ENCODE measurements at regions not wholly inside any gene's neighbourhood (a gene's known extent, or its start where the extent isn't known, plus 50 kb on each side); places are given as distances from the start of the nearest gene placed in this dataset.

DNA sequence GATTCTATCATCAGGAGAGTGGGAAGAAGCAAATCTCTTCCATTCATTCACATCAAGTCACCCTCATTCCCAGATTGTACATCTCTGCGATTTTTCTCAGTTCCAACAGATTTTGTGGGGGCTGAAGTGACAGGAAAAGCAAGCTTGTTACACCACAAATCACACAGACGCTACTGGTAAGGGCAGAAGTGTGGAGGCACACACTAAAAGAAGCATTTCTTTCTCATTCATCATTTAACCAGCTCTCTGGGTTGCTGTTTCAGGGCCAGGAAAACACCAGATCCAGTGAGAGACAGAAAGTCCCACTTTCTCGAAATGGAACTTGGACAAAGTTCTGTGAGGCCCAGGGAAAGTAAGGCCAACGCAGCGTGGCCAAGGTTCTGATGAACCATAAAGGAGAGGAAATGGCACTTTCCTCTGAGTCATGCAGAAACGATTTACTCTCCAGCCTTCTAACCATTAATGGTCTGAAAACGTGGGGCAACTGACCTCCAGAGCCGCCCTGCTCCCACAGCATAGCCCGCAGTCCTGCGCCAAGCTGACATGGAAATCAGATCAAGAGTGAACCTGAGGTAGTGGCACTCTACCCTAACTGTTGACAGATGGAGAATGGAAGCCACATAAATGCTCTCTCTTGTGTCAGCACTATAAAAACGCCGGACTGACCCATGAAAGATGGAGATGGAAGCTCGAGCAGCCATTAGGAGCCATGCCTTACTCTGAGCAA, 191.0 kb downstream of the C1D start:
- no peak overlapping the region for H3K4me2 ChIP-seq (ENCODE audit: insufficient read depth, low read length)
- no peaks in the 10 kb centered on the region for H4K20me1 ChIP-seq (ENCODE audit: insufficient read depth, low read length)
- no peak overlapping the region for H3K4me3 ChIP-seq (ENCODE audit: low read depth in 1 of 2, low read length in 2 of 2)
- no peaks in the 10 kb centered on the region for H3K36me3 ChIP-seq (ENCODE audit: insufficient read depth, low read length)
- peaks cover 9% of the 10 kb centered on the region for H3K27me3 ChIP-seq (ENCODE audit: insufficient read depth, low read length, poor library complexity)
- H3K9ac ChIP-seq (ENCODE audit: low read depth, low read length): no peak overlapping the region
- DNase-seq (no peak), ATAC-seq (ENCODE audit: insufficient read depth, low read depth) (no peak)
- TF ChIP-seq, protein P1, sequence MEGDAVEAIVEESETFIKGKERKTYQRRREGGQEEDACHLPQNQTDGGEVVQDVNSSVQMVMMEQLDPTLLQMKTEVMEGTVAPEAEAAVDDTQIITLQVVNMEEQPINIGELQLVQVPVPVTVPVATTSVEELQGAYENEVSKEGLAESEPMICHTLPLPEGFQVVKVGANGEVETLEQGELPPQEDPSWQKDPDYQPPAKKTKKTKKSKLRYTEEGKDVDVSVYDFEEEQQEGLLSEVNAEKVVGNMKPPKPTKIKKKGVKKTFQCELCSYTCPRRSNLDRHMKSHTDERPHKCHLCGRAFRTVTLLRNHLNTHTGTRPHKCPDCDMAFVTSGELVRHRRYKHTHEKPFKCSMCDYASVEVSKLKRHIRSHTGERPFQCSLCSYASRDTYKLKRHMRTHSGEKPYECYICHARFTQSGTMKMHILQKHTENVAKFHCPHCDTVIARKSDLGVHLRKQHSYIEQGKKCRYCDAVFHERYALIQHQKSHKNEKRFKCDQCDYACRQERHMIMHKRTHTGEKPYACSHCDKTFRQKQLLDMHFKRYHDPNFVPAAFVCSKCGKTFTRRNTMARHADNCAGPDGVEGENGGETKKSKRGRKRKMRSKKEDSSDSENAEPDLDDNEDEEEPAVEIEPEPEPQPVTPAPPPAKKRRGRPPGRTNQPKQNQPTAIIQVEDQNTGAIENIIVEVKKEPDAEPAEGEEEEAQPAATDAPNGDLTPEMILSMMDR (IDR thresholded peaks at IDR 0.05; ENCODE audit: borderline replicate concordance, extremely low read depth, low read length, poor library complexity, severe bottlenecking): no peak
- no peak for TF ChIP-seq EZH2 (IDR thresholded peaks at IDR 0.05; ENCODE audit: borderline replicate concordance, low read depth, low read length, severe bottlenecking)
- H3K27ac ChIP-seq (ENCODE audit: low read length): no peak overlapping the region
- no peaks in the 10 kb centered on the region for H3K9me3 ChIP-seq (ENCODE audit: insufficient read depth, low read length, severe bottlenecking)
- no peaks in the 10 kb centered on the region for H3K79me2 ChIP-seq (ENCODE audit: insufficient read depth, low read length)
- H2AFZ ChIP-seq (ENCODE audit: low read depth, low read length): no peak overlapping the region
- H3K4me1 ChIP-seq (ENCODE audit: insufficient read depth, low read length): no peaks in the 10 kb centered on the region

DNA sequence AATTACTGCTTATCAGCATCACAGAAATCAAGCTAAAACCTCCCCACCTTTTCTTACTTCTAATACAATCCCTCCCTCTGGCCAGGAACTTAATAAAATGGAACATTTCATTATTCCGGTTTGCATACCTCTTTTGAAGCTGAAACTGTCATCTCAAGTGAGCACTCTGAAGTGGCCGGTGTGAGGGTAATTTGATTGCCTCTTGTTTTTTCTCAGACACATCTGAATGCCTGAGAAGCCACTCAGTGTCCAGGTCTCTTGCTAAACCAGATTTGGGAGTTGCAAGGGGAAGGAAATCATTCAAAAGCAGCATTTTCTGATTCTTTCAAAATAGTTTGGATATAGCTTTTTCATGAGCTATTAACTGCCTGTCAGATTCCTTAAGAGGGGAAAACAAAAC, 190.3 kb downstream of the C1D start:
- Histone ChIP-seq H3K27ac (ENCODE audit: low read length) (no peak overlapping the region), H3K4me3 (ENCODE audit: low read depth in 1 of 2, low read length in 2 of 2) (no peak overlapping the region), H2AFZ (ENCODE audit: low read depth, low read length) (no peak overlapping the region), H3K4me1 (ENCODE audit: insufficient read depth, low read length) (no peaks in the 10 kb centered on the region), H4K20me1 (ENCODE audit: insufficient read depth, low read length) (no peaks in the 10 kb centered on the region), H3K27me3 (ENCODE audit: insufficient read depth, low read length, poor library complexity) (peaks cover 6% of the 10 kb centered on the region), H3K9ac (ENCODE audit: low read depth, low read length) (no peak overlapping the region), H3K4me2 (ENCODE audit: insufficient read depth, low read length) (no peak overlapping the region), H3K79me2 (ENCODE audit: insufficient read depth, low read length) (no peaks in the 10 kb centered on the region), H3K36me3 (ENCODE audit: insufficient read depth, low read length) (no peaks in the 10 kb centered on the region), H3K9me3 (ENCODE audit: insufficient read depth, low read length, severe bottlenecking) (no peaks in the 10 kb centered on the region)
- no peak for TF ChIP-seq EZH2 (IDR thresholded peaks at IDR 0.05; ENCODE audit: borderline replicate concordance, low read depth, low read length, severe bottlenecking)
- TF ChIP-seq, protein P1 (IDR thresholded peaks at IDR 0.05; ENCODE audit: borderline replicate concordance, extremely low read depth, low read length, poor library complexity, severe bottlenecking): no peak
- no peak for ATAC-seq (ENCODE audit: insufficient read depth, low read depth)
- no peak for DNase-seq

DNA sequence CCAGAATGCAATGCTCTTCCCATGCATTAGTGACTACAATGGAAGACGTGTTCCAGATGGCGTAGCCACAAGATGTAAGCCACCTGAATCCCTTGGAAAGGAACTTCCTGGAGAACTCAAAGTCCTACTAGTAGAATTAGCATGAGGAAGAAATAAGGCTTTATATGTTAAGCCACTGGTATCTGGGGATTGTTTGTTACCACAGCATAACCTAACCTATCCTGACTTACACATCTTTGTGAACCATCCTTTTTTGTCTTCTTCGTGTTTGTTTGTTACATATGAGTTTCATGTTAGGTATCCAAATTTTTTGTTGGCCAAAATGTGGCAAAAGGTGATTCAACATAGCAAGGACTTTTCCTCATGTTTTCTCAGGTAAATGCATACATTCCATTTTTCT, 188.9 kb downstream of the C1D start:
- Histone ChIP-seq H3K4me3 (ENCODE audit: low read depth in 1 of 2, low read length in 2 of 2) (no peak overlapping the region), H3K36me3 (ENCODE audit: insufficient read depth, low read length) (no peaks in the 10 kb centered on the region), H3K79me2 (ENCODE audit: insufficient read depth, low read length) (no peaks in the 10 kb centered on the region), H4K20me1 (ENCODE audit: insufficient read depth, low read length) (no peaks in the 10 kb centered on the region), H3K9me3 (ENCODE audit: insufficient read depth, low read length, severe bottlenecking) (no peaks in the 10 kb centered on the region), H2AFZ (ENCODE audit: low read depth, low read length) (no peak overlapping the region), H3K27ac (ENCODE audit: low read length) (no peak overlapping the region), H3K4me1 (ENCODE audit: insufficient read depth, low read length) (no peaks in the 10 kb centered on the region), H3K4me2 (ENCODE audit: insufficient read depth, low read length) (no peak overlapping the region), H3K27me3 (ENCODE audit: insufficient read depth, low read length, poor library complexity) (peaks cover 4% of the 10 kb centered on the region), H3K9ac (ENCODE audit: low read depth, low read length) (no peak overlapping the region)
- TF ChIP-seq EZH2 (IDR thresholded peaks at IDR 0.05; ENCODE audit: borderline replicate concordance, low read depth, low read length, severe bottlenecking): no peak
- TF ChIP-seq, protein P1 (IDR thresholded peaks at IDR 0.05; ENCODE audit: borderline replicate concordance, extremely low read depth, low read length, poor library complexity, severe bottlenecking): no peak
- ATAC-seq (ENCODE audit: insufficient read depth, low read depth) (no peak), DNase-seq (no peak)

All from DND-41 (cell line).